GM04504 (cell line): ENCODE measurements at regions not wholly inside any gene's neighbourhood (a gene's known extent, or its start where the extent isn't known, plus 50 kb on each side); places are given as distances from the start of the nearest gene placed in this dataset.
A peak's percentile ranks its signal among the peaks of the same experiment; 100 is the strongest.

Experiments used
- DNase-seq: peaks from one replicate; pipeline ENCODE4 v3.0.0-alpha.2; 2012; ENCODE audit warnings: low read depth

DNA sequence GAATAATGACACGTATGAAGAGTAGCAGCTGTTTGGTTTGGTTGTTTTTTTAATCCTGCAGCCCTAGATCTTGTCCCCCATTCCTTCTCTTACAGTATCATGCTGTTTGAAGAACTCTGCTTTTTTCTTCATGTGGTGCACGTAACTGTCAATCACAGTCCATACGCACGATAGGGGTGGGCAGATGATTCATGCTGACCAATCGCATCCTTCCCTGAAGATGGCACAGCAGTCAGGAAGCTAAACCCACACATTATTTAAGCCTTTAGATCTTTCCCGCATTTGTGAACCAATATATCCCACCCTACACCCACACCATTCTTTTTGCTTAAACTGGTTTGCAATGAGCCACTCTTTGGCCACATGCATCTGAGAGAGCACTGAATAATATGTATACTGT lies 158.9 kb upstream of the PLEKHA5 start:
- no peak for DNase-seq

- DNase-seq: no peak
Measured at GRCh38 chr12:18971932-18972331, 157.6 kb upstream of the PLEKHA5 start.

GRCh38 chr12:18975933-18976332 lies 153.6 kb upstream of the PLEKHA5 start:
- DNase-seq: no peak

DNA sequence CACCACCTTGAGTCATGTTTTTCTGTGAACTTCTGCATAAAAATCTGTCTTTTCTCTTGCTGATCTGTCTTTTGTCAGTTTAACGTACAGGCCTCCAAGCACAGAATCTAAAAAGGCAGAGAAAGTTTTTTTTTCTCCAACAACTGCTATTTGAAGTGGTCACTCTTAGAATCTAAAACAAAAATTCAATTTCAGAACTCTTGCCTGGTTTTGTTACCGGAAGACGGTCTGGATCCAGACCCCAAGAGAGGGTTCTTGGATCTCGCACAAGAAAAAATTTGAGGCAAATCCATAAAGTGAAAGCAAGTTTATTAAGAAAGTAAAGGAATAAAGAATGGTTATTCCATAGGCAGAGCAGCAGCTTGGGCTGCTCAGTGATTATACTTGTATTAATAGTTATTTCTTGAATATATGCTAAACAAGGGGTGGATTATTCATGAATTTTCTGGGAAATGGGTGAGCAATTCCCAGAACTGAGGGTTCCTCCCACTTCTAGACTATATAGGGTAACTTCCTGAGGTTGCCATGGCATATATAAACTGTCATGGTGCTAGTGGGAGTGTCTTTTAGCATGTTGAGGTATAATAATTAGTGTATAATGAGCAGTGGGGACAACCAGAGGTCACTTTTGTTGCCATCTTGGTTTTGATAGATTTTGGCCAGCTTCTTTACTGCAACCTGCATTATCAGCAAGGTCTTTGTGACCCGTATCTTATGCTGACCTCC lies 150.0 kb upstream of the PLEKHA5 start:
- DNase-seq: no peak

GRCh38 chr12:18981732-18982131 lies 147.8 kb upstream of the PLEKHA5 start:
- DNase-seq: no peak

GRCh38 chr12:18982226-18982949 lies 147.1 kb upstream of the PLEKHA5 start:
- no peak for DNase-seq

DNA sequence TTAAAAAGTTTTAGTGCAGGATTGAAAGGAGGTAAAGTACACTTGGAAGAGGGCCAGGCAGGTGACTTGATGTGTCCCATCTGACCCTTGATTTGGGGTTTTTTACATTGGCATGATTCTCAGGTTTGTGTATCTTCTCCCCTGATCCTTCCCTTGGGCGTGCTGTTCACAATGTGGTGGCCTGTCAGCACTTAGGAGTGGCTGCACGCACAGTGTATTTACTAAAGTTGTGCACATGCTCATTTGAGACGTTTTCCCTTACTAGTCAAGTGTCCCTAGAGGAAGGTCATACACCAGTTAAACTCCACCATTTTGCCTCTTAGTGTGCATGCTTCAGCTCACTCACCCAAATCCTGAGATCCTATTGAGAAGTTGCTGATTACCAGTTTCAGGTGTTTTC lies 145.7 kb upstream of the PLEKHA5 start:
- DNase-seq: no peak

DNA sequence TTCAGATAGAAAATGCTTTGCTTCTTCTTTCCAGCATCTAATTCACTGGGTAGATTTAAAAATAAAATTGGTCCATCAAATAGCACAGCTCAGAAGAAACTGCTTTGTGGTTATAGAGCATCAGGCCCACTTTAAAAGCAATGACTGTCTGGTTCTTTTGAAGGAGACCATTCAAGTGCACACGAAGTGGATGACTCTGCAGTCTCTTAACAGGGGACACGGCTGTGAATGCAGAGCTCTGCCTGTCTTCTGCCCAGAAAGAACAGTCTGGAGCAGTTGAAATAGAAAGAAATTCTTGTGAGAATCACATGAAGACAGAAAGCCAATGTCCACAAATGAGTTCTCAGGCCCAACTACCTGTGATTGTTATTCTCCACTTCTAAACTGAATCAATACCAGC lies 138.7 kb upstream of the PLEKHA5 start:
- DNase-seq: no peak

- DNase-seq: no peak
Measured at GRCh38 chr12:18992336-18992735, 137.2 kb upstream of the PLEKHA5 start.

DNA sequence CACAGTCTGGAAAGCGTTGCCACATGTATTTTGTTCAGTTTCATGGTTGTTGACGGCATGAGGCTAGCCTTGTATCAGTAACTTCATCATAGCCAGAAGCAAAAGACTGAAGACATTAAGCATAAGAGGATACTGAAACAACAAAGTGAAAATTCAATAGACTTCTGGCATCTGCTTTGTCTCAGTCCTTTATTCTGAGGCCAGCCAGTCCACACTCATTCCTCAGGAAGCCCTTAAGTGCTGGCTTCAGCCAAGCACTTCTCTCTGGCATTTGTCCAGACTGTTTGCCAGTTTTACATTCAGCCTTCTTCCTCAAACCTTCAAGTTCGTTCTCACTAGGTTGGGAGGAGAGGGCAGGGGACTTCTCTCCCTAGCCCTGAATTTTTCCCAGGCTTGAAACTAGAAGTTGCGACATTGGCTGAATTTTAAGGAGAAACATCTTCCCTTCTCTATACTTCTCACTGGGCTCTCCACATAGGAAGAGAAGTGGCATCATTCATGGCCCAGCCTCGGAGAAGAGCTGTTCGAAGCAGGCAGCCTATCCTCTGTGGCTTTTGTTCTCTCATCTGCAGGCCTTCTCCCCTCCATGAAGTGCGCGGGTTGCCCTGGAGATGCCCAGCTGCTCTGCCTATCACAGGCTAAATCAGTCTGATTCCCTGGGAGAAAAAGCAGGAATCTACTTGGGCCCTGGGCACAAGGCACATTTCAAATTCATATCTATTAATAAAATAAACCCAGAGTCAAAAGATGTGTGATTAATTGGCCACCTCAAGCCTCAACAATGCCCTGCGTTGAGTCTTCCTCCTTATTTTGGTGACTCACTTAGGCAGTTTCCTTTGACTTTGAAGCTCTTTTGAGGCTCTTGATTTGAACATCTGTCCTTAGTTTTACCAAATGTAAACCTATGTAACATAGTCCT lies 130.9 kb upstream of the PLEKHA5 start:
- peak; percentile 47 for DNase-seq

DNA sequence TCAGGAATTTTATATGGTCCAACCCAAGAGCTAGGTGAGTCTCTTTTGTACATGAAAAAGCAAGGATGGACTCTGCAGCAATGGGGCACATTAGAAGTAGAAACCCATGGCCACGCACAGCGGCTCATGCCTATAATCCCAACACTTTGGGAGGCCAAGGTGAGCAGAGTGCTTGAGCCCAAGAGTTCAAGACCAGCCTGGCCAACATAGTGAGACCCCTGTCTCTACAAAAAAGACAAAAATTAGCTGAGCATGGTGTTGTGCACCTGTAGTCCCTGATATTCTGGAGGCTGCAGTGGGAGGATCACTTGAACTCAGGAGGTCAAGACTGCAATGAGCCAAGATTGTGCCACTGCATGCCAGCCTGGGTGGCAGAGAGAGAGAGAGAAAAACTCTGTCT lies 128.7 kb upstream of the PLEKHA5 start:
- no peak for DNase-seq

DNA sequence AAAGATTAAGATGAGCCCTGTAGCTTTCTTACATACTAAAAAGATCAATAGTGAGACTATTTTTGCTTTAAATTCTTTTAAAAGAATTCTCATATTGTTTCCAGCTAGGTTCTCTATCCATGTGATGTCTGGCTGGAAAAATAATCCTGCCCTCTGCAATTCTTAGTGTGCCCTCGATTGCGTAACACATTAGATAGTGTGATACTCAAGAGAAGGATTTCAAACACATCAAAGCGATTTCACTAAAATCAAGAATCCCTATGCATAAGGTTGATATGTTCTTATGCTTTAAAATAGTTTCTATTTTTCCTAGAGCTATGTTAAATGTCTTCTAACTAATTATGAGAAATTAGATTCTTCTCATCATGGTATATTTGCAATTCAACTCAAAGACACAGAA lies 127.3 kb upstream of the PLEKHA5 start:
- no peak for DNase-seq

DNA sequence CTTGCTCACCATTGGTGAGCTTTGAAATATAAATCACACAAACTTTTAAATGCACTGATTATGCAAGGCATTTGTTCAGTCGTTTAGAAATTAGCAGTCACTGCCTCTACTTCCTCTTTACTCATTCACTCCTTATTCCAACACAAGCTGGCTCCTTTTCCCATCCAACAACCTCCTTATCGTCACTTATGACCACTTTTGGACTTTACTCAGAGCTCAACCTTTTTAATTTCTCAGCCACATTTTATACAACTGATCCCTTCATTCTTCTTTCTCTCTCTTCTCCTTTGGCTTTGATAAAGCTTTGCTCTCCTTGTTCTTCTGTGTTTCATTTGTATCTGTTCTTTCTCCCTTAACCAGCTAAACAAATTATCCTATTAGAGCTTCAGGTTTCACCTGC lies 126.4 kb upstream of the PLEKHA5 start:
- no peak for DNase-seq

GRCh38 chr12:19003987-19004619 lies 125.4 kb upstream of the PLEKHA5 start:
- no peak for DNase-seq

DNA sequence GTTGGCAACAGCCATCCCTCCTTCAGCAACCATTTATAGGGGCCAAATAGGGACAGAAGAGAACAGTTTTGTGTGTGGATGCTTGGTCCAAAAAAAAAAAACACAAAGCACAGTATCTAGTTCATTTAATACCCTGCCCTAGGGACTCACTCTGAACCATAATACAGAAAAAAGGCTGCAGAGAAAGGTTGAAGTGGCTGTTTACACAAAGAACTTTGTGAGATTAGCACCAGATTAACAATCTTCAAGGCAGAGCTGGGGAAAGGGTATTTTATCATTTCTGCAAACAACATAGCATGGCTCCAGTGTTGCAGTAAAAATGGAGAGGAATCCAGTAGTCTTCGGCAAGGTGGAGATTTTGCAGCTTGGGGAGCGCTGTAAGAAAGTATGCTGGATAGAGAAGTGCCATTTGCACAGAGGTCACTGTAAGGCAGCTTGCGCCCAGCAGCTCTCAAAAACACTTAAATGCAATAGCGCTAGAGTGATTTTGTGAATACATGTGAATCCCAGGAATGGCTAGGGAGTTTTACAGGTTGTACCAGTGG lies 124.2 kb upstream of the PLEKHA5 start:
- no peak for DNase-seq

DNA sequence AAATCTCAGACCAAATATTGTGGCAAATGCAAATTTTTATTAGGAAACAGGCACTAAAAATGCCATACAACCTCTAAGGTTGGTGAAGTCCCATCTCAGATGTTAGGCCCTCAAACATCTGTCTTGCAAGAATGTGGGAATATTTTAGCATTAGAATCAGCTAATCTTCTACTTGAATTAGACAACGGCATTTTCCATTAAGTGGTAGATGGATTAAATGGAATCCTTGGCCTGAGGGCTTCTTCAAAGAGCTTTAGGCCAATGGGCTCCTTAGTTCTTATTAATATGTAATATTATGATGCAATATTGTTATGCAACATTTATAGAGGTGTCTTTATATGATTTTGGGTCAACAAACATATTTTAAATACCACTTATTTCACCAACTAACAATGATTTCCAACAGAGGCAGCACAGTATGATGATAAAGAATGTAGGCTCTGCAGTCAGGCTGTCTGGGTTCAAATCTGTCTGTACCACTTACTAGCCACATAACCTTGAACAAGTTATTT lies 122.9 kb upstream of the PLEKHA5 start:
- no peak for DNase-seq

GRCh38 chr12:19008102-19008501 lies 121.4 kb upstream of the PLEKHA5 start:
- DNase-seq: no peak

GRCh38 chr12:19010087-19010486 lies 119.4 kb upstream of the PLEKHA5 start:
- DNase-seq: no peak

DNA sequence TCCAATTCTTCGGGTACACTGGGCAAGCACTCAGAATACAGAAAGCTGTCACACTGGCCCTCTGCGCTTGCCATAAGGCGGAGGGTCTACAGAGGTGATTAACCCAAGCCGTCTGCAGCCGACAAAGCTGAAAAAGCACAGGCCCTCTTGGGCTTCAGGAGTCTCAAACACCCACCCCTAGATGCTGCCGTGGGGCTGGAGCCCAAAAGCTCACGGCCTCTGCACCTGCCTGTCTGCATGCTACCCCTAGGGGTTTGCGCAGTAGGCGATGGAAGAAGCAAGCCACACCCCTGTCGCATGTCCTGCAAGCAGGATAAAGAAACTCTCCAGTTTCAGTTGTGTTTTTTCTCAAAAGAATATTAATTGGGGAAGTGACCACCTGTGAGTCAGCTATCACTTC lies 118.8 kb upstream of the PLEKHA5 start:
- DNase-seq: no peak

DNA sequence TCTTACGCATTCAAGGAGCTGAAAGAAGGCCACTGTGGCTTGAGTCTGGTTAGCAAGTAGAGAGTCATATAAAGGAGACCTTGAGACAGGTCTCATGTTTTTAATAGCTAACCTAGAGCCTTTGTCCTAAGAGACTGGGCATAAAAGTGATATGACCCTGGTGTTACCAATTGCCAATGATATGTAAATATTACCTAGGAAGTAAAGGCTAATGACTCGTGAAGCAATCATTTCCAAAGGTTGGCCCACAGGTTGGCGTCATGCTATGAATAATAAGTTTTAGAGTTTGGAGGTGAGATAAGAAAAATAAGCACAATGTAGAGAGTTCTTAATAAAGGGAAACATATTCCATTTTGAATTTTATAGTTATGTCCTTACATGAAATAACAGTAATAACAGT lies 116.6 kb upstream of the PLEKHA5 start:
- no peak for DNase-seq

GRCh38 chr12:19014240-19014639 lies 115.3 kb upstream of the PLEKHA5 start:
- no peak for DNase-seq

GRCh38 chr12:19015285-19015684 lies 114.2 kb upstream of the PLEKHA5 start:
- DNase-seq: no peak
